Activated CD8-positive, alpha-beta T cell treated with anti-CD3 and anti-CD28 coated beads for 36 hours (primary cell): ENCODE measurements at regions not wholly inside any gene's neighbourhood (a gene's known extent, or its start where the extent isn't known, plus 50 kb on each side); places are given as distances from the start of the nearest gene placed in this dataset.

ENCODE experiments used
- ATAC-seq: fragments of 200-7000 bp; cut with Tn5 transposase; one replicate; pipeline ENCODE4 v1.10.0; 2021; ENCODE audit warnings: mild to moderate bottlenecking, moderate library complexity
- CTCF ChIA-PET: fragments of 350-600 bp; sonication (Branson Sonifier 250); formaldehyde crosslinking; loops from one replicate; lab custom pipeline; 2021; ENCODE audit warnings: antibody characterized with exemption; lab: Charles Lee
- POLR2A ChIA-PET: fragments of 350-600 bp; sonication (Branson Sonifier 250); formaldehyde crosslinking; loops from one replicate; lab custom pipeline; 2021; ENCODE audit warnings: antibody characterized with exemption; lab: Charles Lee
- DNase-seq: peaks from one replicate; pipeline ENCODE4 v3.0.0-alpha.2; 2020
- H3K27ac Mint-ChIP-seq: one replicate; pipeline ENCODE4 v1.8.0; 2021; ENCODE audit warnings: mild to moderate bottlenecking, mixed read lengths
- H3K27me3 Mint-ChIP-seq: one replicate; pipeline ENCODE4 v1.8.0; 2021; ENCODE audit warnings: mixed read lengths
- H3K36me3 Mint-ChIP-seq: one replicate; pipeline ENCODE4 v1.8.0; 2021; ENCODE audit warnings: low read depth, mixed read lengths
- H3K4me1 Mint-ChIP-seq: one replicate; pipeline ENCODE4 v1.8.0; 2021; ENCODE audit warnings: low read depth, mixed read lengths
- H3K4me3 Mint-ChIP-seq: one replicate; pipeline ENCODE4 v1.8.0; 2021; ENCODE audit warnings: mild to moderate bottlenecking, moderate library complexity, mixed read lengths
- H3K9me3 Mint-ChIP-seq: one replicate; pipeline ENCODE4 v1.8.0; 2021; ENCODE audit warnings: mixed read lengths
- intact Hi-C: fragments of 100-400 bp; cut with micrococcal nuclease; formaldehyde crosslinking; loops from one replicate; pipeline ENCODE4 v1.10.0; 2022
- TF ChIP-seq, protein P1 (sequence below): fragments of 200-600 bp; IDR thresholded peaks from one replicate; pipeline ENCODE4 v1.8.0; 2022; ENCODE audit warnings: antibody characterized with exemption, mild to moderate bottlenecking

GRCh38 chrX:78213331-78213730, 73.9 kb upstream of the TAF9B start:
- POLR2A ChIA-PET = no interaction called here
- intact Hi-C loops = no loop called here
- ATAC-seq = no peak
- no peak overlapping the region for H3K27ac Mint-ChIP-seq
- H3K36me3 Mint-ChIP-seq = no peaks in the 10 kb centered on the region
- CTCF ChIA-PET = no interaction called here
- TF ChIP-seq, protein P1, sequence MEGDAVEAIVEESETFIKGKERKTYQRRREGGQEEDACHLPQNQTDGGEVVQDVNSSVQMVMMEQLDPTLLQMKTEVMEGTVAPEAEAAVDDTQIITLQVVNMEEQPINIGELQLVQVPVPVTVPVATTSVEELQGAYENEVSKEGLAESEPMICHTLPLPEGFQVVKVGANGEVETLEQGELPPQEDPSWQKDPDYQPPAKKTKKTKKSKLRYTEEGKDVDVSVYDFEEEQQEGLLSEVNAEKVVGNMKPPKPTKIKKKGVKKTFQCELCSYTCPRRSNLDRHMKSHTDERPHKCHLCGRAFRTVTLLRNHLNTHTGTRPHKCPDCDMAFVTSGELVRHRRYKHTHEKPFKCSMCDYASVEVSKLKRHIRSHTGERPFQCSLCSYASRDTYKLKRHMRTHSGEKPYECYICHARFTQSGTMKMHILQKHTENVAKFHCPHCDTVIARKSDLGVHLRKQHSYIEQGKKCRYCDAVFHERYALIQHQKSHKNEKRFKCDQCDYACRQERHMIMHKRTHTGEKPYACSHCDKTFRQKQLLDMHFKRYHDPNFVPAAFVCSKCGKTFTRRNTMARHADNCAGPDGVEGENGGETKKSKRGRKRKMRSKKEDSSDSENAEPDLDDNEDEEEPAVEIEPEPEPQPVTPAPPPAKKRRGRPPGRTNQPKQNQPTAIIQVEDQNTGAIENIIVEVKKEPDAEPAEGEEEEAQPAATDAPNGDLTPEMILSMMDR = no peak
- H3K27me3 Mint-ChIP-seq = no peaks in the 10 kb centered on the region
- no peaks in the 10 kb centered on the region for H3K9me3 Mint-ChIP-seq
- H3K4me3 Mint-ChIP-seq = no peak overlapping the region
- no peak for DNase-seq
- H3K4me1 Mint-ChIP-seq = no peaks in the 10 kb centered on the region

DNA sequence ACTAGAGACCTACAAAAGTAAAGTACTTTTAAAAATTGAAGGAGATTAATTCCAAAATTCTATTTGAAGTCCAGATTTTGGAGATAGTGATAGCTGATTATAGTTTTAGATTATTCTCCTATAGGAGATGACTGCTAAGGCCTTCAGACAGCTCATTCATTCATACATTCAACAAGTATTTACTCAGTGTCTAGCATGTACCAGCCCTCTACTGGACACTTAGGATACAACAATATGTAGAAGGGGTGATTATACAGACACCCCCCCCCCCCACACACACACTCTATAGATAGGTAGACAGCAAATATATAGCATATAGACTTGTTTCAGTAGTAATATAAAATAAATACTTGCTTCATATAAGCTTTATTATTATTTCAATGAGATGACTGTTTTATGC, 60.4 kb upstream of the TAF9B start:
- TF ChIP-seq, protein P1 = peak; percentile 13
- DNase-seq = peak; percentile 12
- Mint-ChIP-seq H3K4me3 (no peak overlapping the region), H3K27me3 (no peaks in the 10 kb centered on the region), H3K9me3 (no peaks in the 10 kb centered on the region), H3K36me3 (no peaks in the 10 kb centered on the region), H3K4me1 (no peaks in the 10 kb centered on the region), H3K27ac (no peak overlapping the region)
- intact Hi-C loops = no loop called here
- ATAC-seq = no peak
- ChIA-PET POLR2A (no interaction called here), CTCF (interaction anchor here (0.7 kb wide), 2 partner anchors 46 to 506 kb away, joined by 3 to 4 read pairs; no protein-coding TSS in a partner anchor)
